Adrenal gland (tissue), 9 donors: ENCODE measurements at regions not wholly inside any gene's neighbourhood (a gene's known extent, or its start where the extent isn't known, plus 50 kb on each side); places are given as distances from the start of the nearest gene placed in this dataset.
"Not testable (repeated sequence)": the region's sequence is repeated elsewhere in the genome, so short reads cannot be mapped to it uniquely, and the experiment has no call there.

Experiments used
- DNase-seq, 7 donors: peaks; one replicate each; pipeline ENCODE4 v3.0.0-alpha.2; 2019 to 2020
- H3K27ac ChIP-seq, 5 donors: fragments of 200-600 bp; sonication (generic) in 4 of 5; 1 replicate in 3 of 5; 2 replicates in 2 of 5; pipeline versions ENCODE4 v1.5.1 to v1.8.0; 2016 to 2020; ENCODE audit warnings: mild to moderate bottlenecking in 1 of 5
- H3K27me3 ChIP-seq: fragments of 200-600 bp; 2 replicates; pipeline ENCODE4 v1.8.0; 2021
- H3K36me3 ChIP-seq, 2 donors: fragments of 200-600 bp; replicated peaks in 1 of 2; 1 replicate in 1 of 2; 2 replicates in 1 of 2; pipeline versions ENCODE4 v1.5.1 to v1.8.0; 2018 to 2022
- H3K4me1 ChIP-seq, 2 donors: fragments of 200-600 bp; replicated peaks in 1 of 2; 1 replicate in 1 of 2; 2 replicates in 1 of 2; pipeline versions ENCODE4 v1.5.1 to v1.8.0; 2018 to 2021
- H3K4me3 ChIP-seq, 4 donors: fragments of 200-600 bp; sonication (generic) in 3 of 4; one replicate each; pipeline ENCODE4 v1.5.1; 2016 to 2018
- H3K9me3 ChIP-seq, 3 donors: fragments of 200-600 bp; sonication (generic) in 1 of 3; replicated peaks in 1 of 3; 1 replicate in 2 of 3; 2 replicates in 1 of 3; pipeline versions ENCODE4 v1.5.1 to v1.8.0; 2016 to 2021
- CTCF ChIP-seq, 6 experiments: fragments of 450-650 bp in 4 of 6; fragments of 200-600 bp in 2 of 6; sonication (generic) in 1 of 6; IDR thresholded peaks; 1 replicate in 5 of 6; 2 replicates in 1 of 6; pipeline versions ENCODE4 v1.5.1 to v1.8.0; 2016 to 2021; ENCODE audit warnings: antibody characterized with exemption in 6 of 6, mild to moderate bottlenecking in 2 of 6, moderate library complexity in 1 of 6
- POLR2A ChIP-seq, 2 donors: fragments of 450-650 bp; IDR thresholded peaks; one replicate each; pipeline ENCODE4 v1.6.1; 2017; ENCODE audit warnings: antibody characterized with exemption in 2 of 2, mild to moderate bottlenecking in 2 of 2, moderate library complexity in 1 of 2
- WGBS, 4 donors: extraction: QIAGEN DNeasy Blood & Tissue Kit in 2 of 4; methylation state at CpG; one replicate each; pipeline versions ENCODE4 v1.1.5 to v1.1.7; 2013 to 2017; 5-methylcytosine and 5-hydroxymethylcytosine counted together
- intact Hi-C, 2 donors: fragments of 100-400 bp; cut with DNase I; formaldehyde crosslinking; loops; one replicate each; pipeline versions ENCODE4 v1.14.1 to v1.15.0; 2022 to 2023
- microRNA-seq, 3 donors: library from miRNA; unstranded; fragments of <30 nt; microRNA quantifications; one replicate each; pipeline ENCODE4, GENCODE V29; 2017 to 2020
- small RNA-seq, 2 donors: library from RNA; depleted of rRNA; stranded (forward); fragments of <200 nt; gene quantifications; one replicate each; pipeline ENCODE3, GENCODE V24; 2016
- donor health status: healthy with polysubstance abuse.
- donor health status: Bipolar disorder and iron deficiency.
- donor health status: DM: yes; HTN: yes; CAD: no.
- donor health status: DM: no; HTN: no; CAD: no.
- donor health status: DM: no; HTN: no; CAD: no.

GRCh38 chr4:9709724-9710123 is 71.7 kb upstream of the DRD5 start:
- 88 to 100% (median 94%) methylated on average over 1 to 11 of the region's 11 CpGs for WGBS, 4 donors
- Histone ChIP-seq H3K4me1 (no peaks in the 10 kb centered on the region), H3K9me3 (no peaks in the 10 kb centered on the region), H3K4me3 (no peak overlapping the region), H3K27ac (no peak overlapping the region), H3K27me3 (no peaks in the 10 kb centered on the region), H3K36me3 (no peaks in the 10 kb centered on the region)
- TF ChIP-seq CTCF (IDR thresholded peaks at IDR 0.05): no peak
- TF ChIP-seq POLR2A (IDR thresholded peaks at IDR 0.05): no peak
- intact Hi-C loops: no loop called here
- no peak for DNase-seq

GRCh38 chr4:9715271-9715670 is 66.2 kb upstream of the DRD5 start:
- intact Hi-C loops, H3K4me1 ChIP-seq, DNase-seq, H3K9me3 ChIP-seq, H3K4me3 ChIP-seq, H3K36me3 ChIP-seq, H3K27ac ChIP-seq, H3K27me3 ChIP-seq: not testable (repeated sequence)
- WGBS, 4 donors: 86 to 98% (median 94%) methylated on average over 2 of the region's 2 CpGs

GRCh38 chr4:9716093-9716492 is 65.3 kb upstream of the DRD5 start:
- DNase-seq: no peak
- no peaks in the 10 kb centered on the region for H3K36me3 ChIP-seq
- no peaks in the 10 kb centered on the region for H3K27me3 ChIP-seq
- 47 to 80% (median 56%) methylated on average over 3 of the region's 3 CpGs for WGBS, 4 donors
- no peak overlapping the region for H3K27ac ChIP-seq
- H3K4me1 ChIP-seq: no peaks in the 10 kb centered on the region
- H3K9me3 ChIP-seq: no peaks in the 10 kb centered on the region
- TF ChIP-seq CTCF (IDR thresholded peaks at IDR 0.05) (no peak), POLR2A (IDR thresholded peaks at IDR 0.05) (no peak)
- intact Hi-C loops: no loop called here
- no peak overlapping the region for H3K4me3 ChIP-seq

- H3K4me3 ChIP-seq, H3K27ac ChIP-seq, DNase-seq, H3K4me1 ChIP-seq, H3K36me3 ChIP-seq, intact Hi-C loops, H3K9me3 ChIP-seq, H3K27me3 ChIP-seq: not testable (repeated sequence)
- WGBS, 4 donors: 26 to 37% (median 31%) methylated on average over 1 of the region's 1 CpG
These were observed 63.0 kb upstream of the DRD5 start for GRCh38 chr4:9718246-9718939.

- H3K4me3 ChIP-seq, intact Hi-C loops, H3K27ac ChIP-seq, H3K27me3 ChIP-seq, H3K36me3 ChIP-seq, H3K9me3 ChIP-seq, DNase-seq, H3K4me1 ChIP-seq: not testable (repeated sequence)
- 82 to 85% (median 83%) methylated on average over 11 of the region's 11 CpGs for WGBS, 4 donors
These were observed 59.3 kb upstream of the DRD5 start for GRCh38 chr4:9722131-9722530.

Small RNA genes lying in the stretch of these regions (microRNA-seq; reads per million reads assigned to microRNA genes)
- 0 reads per million in 3 donors for gene MIR548I2

Small RNA genes lying in the stretch of these regions (small RNA-seq; reads per million reads assigned to genes)
- gene MIR548I2: 0 reads per million in 2 donors
- gene RF00017: 0 reads per million in 2 donors
- gene SNRPCP13: 0 reads per million in 2 donors
